ENCODE measurements at regions not wholly inside any gene's neighbourhood (a gene's known extent, or its start where the extent isn't known, plus 50 kb on each side); places are given as distances from the start of the nearest gene placed in this dataset.

DNA sequence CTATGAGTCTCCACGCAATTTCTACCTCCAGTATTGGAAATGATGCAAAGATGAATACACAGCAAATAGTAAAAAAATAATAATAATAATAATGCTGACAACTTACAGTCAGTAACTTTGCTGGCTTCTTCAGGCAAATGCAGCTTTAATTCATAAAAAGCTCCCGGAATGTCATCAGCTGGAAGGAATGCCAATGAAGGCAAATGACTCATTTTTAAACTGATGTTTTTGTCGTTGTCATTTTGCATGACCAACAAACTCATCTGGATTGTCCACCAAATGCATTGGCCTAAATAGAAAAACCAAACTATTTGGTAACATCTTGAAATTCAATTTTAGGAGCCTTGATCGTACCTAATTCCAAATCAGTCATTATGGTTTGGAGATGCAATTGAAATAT lies 217.1 kb downstream of the ALDH8A1 start:
- TF ChIP-seq CTCF (IDR thresholded peaks at IDR 0.05; ENCODE audit: low read length) (no peak), EZH2 (optimal IDR thresholded peaks at IDR 0.05; ENCODE audit: low read depth, low read length) (no peak), EZH2phosphoT487 (IDR thresholded peaks at IDR 0.05; ENCODE audit: low read length) (no peak)
